Gastrocnemius medialis (tissue), 4 donors: ENCODE measurements at regions not wholly inside any gene's neighbourhood (a gene's known extent, or its start where the extent isn't known, plus 50 kb on each side); places are given as distances from the start of the nearest gene placed in this dataset.

Experiments
- POLR2A ChIP-seq, 2 donors: fragments of 450-650 bp; IDR thresholded peaks; one replicate each; pipeline ENCODE4 v1.6.1; 2017; ENCODE audit warnings: antibody characterized with exemption in 2 of 2, mild to moderate bottlenecking in 2 of 2, moderate library complexity in 2 of 2
- TF ChIP-seq, protein P1 (sequence below), 5 experiments: fragments of 450-650 bp in 3 of 5; fragments of 200-600 bp in 2 of 5; sonication (generic) in 2 of 5; IDR thresholded peaks in 4 of 5; conservative IDR thresholded peaks in 1 of 5; 1 replicate in 4 of 5; 2 replicates in 1 of 5; pipeline ENCODE4 v1.5.1; 2016 to 2019; ENCODE audit warnings: antibody characterized with exemption in 5 of 5, mild to moderate bottlenecking in 3 of 5, moderate library complexity in 3 of 5

DNA sequence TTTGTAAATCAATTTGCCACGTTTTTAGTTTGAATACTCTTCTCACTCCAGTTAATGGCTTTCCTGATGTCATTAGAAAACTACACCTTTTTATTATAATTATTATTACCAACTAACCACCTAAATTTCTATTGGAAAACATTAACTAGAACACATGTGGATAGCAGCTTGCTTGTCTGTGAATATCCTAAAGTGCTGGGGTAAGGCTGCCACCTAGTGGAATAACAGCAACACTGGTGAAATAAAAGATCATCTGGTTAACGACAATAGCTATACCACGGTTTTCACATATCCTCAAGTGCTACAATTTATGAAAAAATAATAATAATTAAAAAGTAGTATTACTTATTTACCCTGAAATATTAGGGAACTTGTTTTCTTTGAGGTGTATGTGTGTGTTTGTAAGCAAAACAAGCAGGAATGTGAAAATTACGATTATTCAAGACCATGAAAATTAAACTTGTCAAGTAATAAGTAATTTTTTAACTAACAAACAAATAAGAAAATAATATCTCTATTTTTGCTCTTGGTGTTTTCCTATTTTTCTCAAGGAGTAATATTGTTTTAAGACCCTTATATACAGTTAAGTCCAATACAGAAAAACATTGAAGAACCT, 130.1 kb upstream of the TECRL start:
- TF ChIP-seq, protein P1, sequence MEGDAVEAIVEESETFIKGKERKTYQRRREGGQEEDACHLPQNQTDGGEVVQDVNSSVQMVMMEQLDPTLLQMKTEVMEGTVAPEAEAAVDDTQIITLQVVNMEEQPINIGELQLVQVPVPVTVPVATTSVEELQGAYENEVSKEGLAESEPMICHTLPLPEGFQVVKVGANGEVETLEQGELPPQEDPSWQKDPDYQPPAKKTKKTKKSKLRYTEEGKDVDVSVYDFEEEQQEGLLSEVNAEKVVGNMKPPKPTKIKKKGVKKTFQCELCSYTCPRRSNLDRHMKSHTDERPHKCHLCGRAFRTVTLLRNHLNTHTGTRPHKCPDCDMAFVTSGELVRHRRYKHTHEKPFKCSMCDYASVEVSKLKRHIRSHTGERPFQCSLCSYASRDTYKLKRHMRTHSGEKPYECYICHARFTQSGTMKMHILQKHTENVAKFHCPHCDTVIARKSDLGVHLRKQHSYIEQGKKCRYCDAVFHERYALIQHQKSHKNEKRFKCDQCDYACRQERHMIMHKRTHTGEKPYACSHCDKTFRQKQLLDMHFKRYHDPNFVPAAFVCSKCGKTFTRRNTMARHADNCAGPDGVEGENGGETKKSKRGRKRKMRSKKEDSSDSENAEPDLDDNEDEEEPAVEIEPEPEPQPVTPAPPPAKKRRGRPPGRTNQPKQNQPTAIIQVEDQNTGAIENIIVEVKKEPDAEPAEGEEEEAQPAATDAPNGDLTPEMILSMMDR (IDR thresholded peaks at IDR 0.05 in 4 of 5, conservative IDR thresholded peaks at IDR 0.05 in 1 of 5): peak; percentile 50 to 79 (median 71)
- no peak for TF ChIP-seq POLR2A (IDR thresholded peaks at IDR 0.05)
